Thyroid gland (tissue), 4 donors: ENCODE measurements at regions not wholly inside any gene's neighbourhood (a gene's known extent, or its start where the extent isn't known, plus 50 kb on each side); places are given as distances from the start of the nearest gene placed in this dataset.

Experiments
- POLR2A ChIP-seq, 2 donors: fragments of 450-650 bp; IDR thresholded peaks; one replicate each; pipeline ENCODE4 v1.6.1; 2017; ENCODE audit warnings: antibody characterized with exemption in 2 of 2, mild to moderate bottlenecking in 2 of 2, moderate library complexity in 1 of 2
- TF ChIP-seq, protein P1 (sequence below), 6 experiments: fragments of 200-600 bp in 3 of 6; fragments of 450-650 bp in 3 of 6; sonication (generic) in 3 of 6; IDR thresholded peaks; one replicate each; pipeline ENCODE4 v1.5.1; 2016 to 2019; ENCODE audit warnings: antibody characterized with exemption in 6 of 6, mild to moderate bottlenecking in 2 of 6, inconsistent platforms in 1 of 6, moderate library complexity in 1 of 6

DNA sequence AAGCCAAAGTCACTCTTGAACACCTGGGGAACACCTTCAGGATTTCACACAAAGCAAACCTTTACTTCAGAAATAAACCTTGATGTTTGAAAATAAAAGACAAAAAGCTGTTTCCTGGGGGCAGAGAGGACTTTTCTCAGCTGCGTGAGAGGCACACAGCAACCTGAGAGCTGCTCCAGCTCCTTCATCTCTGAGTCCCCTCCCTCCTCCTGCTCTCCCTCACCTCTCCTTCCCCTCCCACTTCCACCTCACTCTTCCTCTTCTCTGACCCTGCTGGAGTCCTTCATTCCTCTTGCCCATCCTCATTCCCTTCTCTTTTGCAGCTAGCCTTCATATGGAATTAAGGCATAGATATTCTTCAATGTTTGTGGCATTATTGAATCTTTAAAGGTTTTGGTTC lies 208.4 kb downstream of the OMA1 start:
- no peak for TF ChIP-seq POLR2A (IDR thresholded peaks at IDR 0.05)
- TF ChIP-seq, protein P1, sequence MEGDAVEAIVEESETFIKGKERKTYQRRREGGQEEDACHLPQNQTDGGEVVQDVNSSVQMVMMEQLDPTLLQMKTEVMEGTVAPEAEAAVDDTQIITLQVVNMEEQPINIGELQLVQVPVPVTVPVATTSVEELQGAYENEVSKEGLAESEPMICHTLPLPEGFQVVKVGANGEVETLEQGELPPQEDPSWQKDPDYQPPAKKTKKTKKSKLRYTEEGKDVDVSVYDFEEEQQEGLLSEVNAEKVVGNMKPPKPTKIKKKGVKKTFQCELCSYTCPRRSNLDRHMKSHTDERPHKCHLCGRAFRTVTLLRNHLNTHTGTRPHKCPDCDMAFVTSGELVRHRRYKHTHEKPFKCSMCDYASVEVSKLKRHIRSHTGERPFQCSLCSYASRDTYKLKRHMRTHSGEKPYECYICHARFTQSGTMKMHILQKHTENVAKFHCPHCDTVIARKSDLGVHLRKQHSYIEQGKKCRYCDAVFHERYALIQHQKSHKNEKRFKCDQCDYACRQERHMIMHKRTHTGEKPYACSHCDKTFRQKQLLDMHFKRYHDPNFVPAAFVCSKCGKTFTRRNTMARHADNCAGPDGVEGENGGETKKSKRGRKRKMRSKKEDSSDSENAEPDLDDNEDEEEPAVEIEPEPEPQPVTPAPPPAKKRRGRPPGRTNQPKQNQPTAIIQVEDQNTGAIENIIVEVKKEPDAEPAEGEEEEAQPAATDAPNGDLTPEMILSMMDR (IDR thresholded peaks at IDR 0.05) = no peak
